Loucy (cell line): ENCODE measurements at regions not wholly inside any gene's neighbourhood (a gene's known extent, or its start where the extent isn't known, plus 50 kb on each side); places are given as distances from the start of the nearest gene placed in this dataset.

Experiments used
- H2AFZ ChIP-seq: fragments of 200-600 bp; sonication (generic); 2 replicates; pipeline ENCODE4 v1.6.0; 2016; ENCODE audit warnings: antibody characterized with exemption, mild to moderate bottlenecking, low read length, moderate library complexity
- H3F3A ChIP-seq: fragments of 200-600 bp; 2 replicates; pipeline ENCODE4 v1.6.0; 2016; ENCODE audit warnings: antibody characterized with exemption, low read depth, mild to moderate bottlenecking
- H3K27me3 ChIP-seq: fragments of 200-600 bp; sonication (generic); 2 replicates; pipeline ENCODE4 v1.6.1; 2014; ENCODE audit warnings: low read length, mild to moderate bottlenecking; ENCODE audit not compliant: insufficient read depth, poor library complexity, severe bottlenecking
- H3K36me3 ChIP-seq: fragments of 200-600 bp; sonication (generic); 2 replicates; pipeline ENCODE4 v1.6.1; 2016; ENCODE audit warnings: low read length; ENCODE audit not compliant: insufficient read depth
- H3K4me1 ChIP-seq: fragments of 200-600 bp; sonication (generic); 2 replicates; pipeline ENCODE4 v1.5.1; 2014; ENCODE audit warnings: low read length, mild to moderate bottlenecking; ENCODE audit not compliant: insufficient read depth, poor library complexity, severe bottlenecking
- H3K4me2 ChIP-seq: fragments of 200-600 bp; sonication (generic); 2 replicates; pipeline ENCODE4 v1.6.0; 2014; ENCODE audit warnings: antibody characterized with exemption, low read length, low read depth, mild to moderate bottlenecking; ENCODE audit not compliant: poor library complexity, severe bottlenecking
- H3K4me3 ChIP-seq: fragments of 200-600 bp; sonication (generic); 2 replicates; pipeline ENCODE4 v1.5.1; 2014; ENCODE audit warnings: low read length, mild to moderate bottlenecking, mixed read lengths; ENCODE audit not compliant: poor library complexity, severe bottlenecking
- H3K79me2 ChIP-seq: fragments of 200-600 bp; sonication (generic); 2 replicates; pipeline ENCODE4 v1.6.1; 2014; ENCODE audit warnings: low read length; ENCODE audit not compliant: insufficient read depth
- H3K9ac ChIP-seq: fragments of 200-600 bp; sonication (generic); 2 replicates; pipeline ENCODE4 v1.6.0; 2014; ENCODE audit warnings: mild to moderate bottlenecking, low read depth, low read length, moderate library complexity; ENCODE audit not compliant: poor library complexity, severe bottlenecking
- H3K9me2 ChIP-seq: fragments of 200-600 bp; sonication (generic); replicated peaks from 2 replicates; pipeline ENCODE4 v1.6.1; 2016; ENCODE audit warnings: low read depth, low read length, mixed read lengths
- H3K9me3 ChIP-seq: fragments of 200-600 bp; sonication (generic); 2 replicates; pipeline ENCODE4 v1.6.1; 2014; ENCODE audit warnings: mild to moderate bottlenecking, antibody characterized with exemption, low read length, low read depth; ENCODE audit not compliant: insufficient read depth
- H4K20me1 ChIP-seq: fragments of 200-600 bp; sonication (generic); 2 replicates; pipeline ENCODE4 v1.6.0; 2014; ENCODE audit warnings: antibody characterized with exemption, low read length, mild to moderate bottlenecking; ENCODE audit not compliant: insufficient read depth, poor library complexity, severe bottlenecking
- CTCF ChIP-seq: fragments of 200-600 bp; sonication (generic); conservative IDR thresholded peaks from 2 replicates; pipeline ENCODE4 v1.5.1; 2014; ENCODE audit warnings: mild to moderate bottlenecking, antibody characterized with exemption, low read length
- EZH2phosphoT487 ChIP-seq: fragments of 200-600 bp; IDR thresholded peaks from 2 replicates; pipeline ENCODE4 v1.6.1; 2018; ENCODE audit warnings: antibody characterized with exemption, mild to moderate bottlenecking, moderate library complexity, borderline replicate concordance

- Histone ChIP-seq H3K4me1 (no peaks in the 10 kb centered on the region), H3K27me3 (no peaks in the 10 kb centered on the region), H2AFZ (no peak overlapping the region), H3K79me2 (no peaks in the 10 kb centered on the region), H3K4me2 (no peak overlapping the region), H3K9me3 (peaks cover 7% of the 10 kb centered on the region; the same call in 1 of the 2 replicates), H4K20me1 (no peaks in the 10 kb centered on the region), H3K9ac (no peak overlapping the region), H3K36me3 (no peaks in the 10 kb centered on the region), H3K9me2 (no peaks in the 10 kb centered on the region), H3F3A (no peaks in the 10 kb centered on the region), H3K4me3 (no peak overlapping the region)
- TF ChIP-seq EZH2phosphoT487 = no peak
- no peak for TF ChIP-seq CTCF
Measured at GRCh38 chr2:129378186-129378585, 601.3 kb upstream of the RAB6C start.

GRCh38 chr2:129379411-129379810, 600.1 kb upstream of the RAB6C start:
- Histone ChIP-seq H3K36me3 (no peaks in the 10 kb centered on the region), H4K20me1 (no peaks in the 10 kb centered on the region), H3K27me3 (no peaks in the 10 kb centered on the region), H3K9me2 (no peaks in the 10 kb centered on the region), H3K4me2 (no peak overlapping the region), H3K4me1 (no peaks in the 10 kb centered on the region), H3K4me3 (no peak overlapping the region), H3K9me3 (peaks cover 7% of the 10 kb centered on the region; the same call in 1 of the 2 replicates), H3K79me2 (no peaks in the 10 kb centered on the region), H2AFZ (no peak overlapping the region), H3F3A (no peaks in the 10 kb centered on the region), H3K9ac (no peak overlapping the region)
- TF ChIP-seq CTCF (no peak), EZH2phosphoT487 (no peak)

- Histone ChIP-seq H3K9ac (no peak overlapping the region), H3F3A (no peaks in the 10 kb centered on the region), H3K4me2 (no peak overlapping the region), H3K27me3 (no peaks in the 10 kb centered on the region), H3K4me3 (no peak overlapping the region), H3K9me2 (no peaks in the 10 kb centered on the region), H3K4me1 (no peaks in the 10 kb centered on the region), H3K36me3 (no peaks in the 10 kb centered on the region), H3K9me3 (peaks cover 7% of the 10 kb centered on the region; the same call in 1 of the 2 replicates), H4K20me1 (no peaks in the 10 kb centered on the region), H3K79me2 (no peaks in the 10 kb centered on the region), H2AFZ (no peak overlapping the region)
- no peak for TF ChIP-seq EZH2phosphoT487
- no peak for TF ChIP-seq CTCF
Measured at GRCh38 chr2:129381789-129382188, 597.7 kb upstream of the RAB6C start.
